ENCODE measurements at regions not wholly inside any gene's neighbourhood (a gene's known extent, or its start where the extent isn't known, plus 50 kb on each side); places are given as distances from the start of the nearest gene placed in this dataset.
"Not testable (repeated sequence)": the region's sequence is repeated elsewhere in the genome, so short reads cannot be mapped to it uniquely, and the experiment has no call there.

- Histone ChIP-seq H3K9ac (ENCODE audit: low read length) (no peak overlapping the region), H3K36me3 (ENCODE audit: control insufficient read depth, insufficient read depth, low read length) (no peaks in the 10 kb centered on the region), H3K27ac (ENCODE audit: low read depth, low read length) (no peak overlapping the region), H3K27me3 (ENCODE audit: control insufficient read depth, insufficient read depth, low read length) (no peaks in the 10 kb centered on the region), H3K4me3 (ENCODE audit: low read length) (no peak overlapping the region), H3K4me1 (ENCODE audit: control insufficient read depth, insufficient read depth, low read length) (no peaks in the 10 kb centered on the region)
Observed at GRCh38 chr5:166772770-166773169, 1518.7 kb upstream of the WWC1 start.

DNA sequence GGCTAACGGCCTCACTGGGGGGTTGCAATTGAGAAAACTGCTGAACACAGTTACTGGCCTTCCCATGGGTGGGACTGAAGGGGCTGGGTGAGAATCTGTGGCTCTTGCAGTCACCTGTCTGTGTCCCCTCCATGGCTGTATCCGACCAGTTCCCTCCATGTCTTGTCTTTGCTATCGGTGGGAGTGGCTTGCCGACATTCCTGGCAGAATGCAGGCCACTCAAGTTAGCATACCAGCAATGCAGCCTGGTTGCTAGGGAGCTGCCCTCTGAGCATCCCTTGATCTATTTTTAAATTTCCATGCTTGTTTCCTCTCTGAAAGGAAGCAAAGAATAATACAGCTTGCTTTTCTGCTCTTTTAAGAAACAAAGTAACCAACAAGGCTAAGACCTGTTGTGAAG, 1509.7 kb upstream of the WWC1 start:
- Histone ChIP-seq H3K27ac (ENCODE audit: low read depth, low read length) (no peak overlapping the region), H3K27me3 (ENCODE audit: control insufficient read depth, insufficient read depth, low read length) (no peaks in the 10 kb centered on the region), H3K4me3 (ENCODE audit: low read length) (no peak overlapping the region), H3K36me3 (ENCODE audit: control insufficient read depth, insufficient read depth, low read length) (no peaks in the 10 kb centered on the region), H3K4me1 (ENCODE audit: control insufficient read depth, insufficient read depth, low read length) (no peaks in the 10 kb centered on the region), H3K9ac (ENCODE audit: low read length) (no peak overlapping the region)

- H3K4me3 ChIP-seq (ENCODE audit: low read length): no peak overlapping the region
- H3K4me1 ChIP-seq (ENCODE audit: control insufficient read depth, insufficient read depth, low read length): no peaks in the 10 kb centered on the region
Observed at GRCh38 chr5:166784545-166785078, 1506.8 kb upstream of the WWC1 start.

GRCh38 chr5:166786178-166786577, 1505.3 kb upstream of the WWC1 start:
- no peaks in the 10 kb centered on the region for H3K27me3 ChIP-seq (ENCODE audit: control insufficient read depth, insufficient read depth, low read length)
- no peak overlapping the region for H3K9ac ChIP-seq (ENCODE audit: low read length)
- H3K27ac ChIP-seq (ENCODE audit: low read depth, low read length): no peak overlapping the region
- no peaks in the 10 kb centered on the region for H3K36me3 ChIP-seq (ENCODE audit: control insufficient read depth, insufficient read depth, low read length)
- no peaks in the 10 kb centered on the region for H3K4me1 ChIP-seq (ENCODE audit: control insufficient read depth, insufficient read depth, low read length)
- H3K4me3 ChIP-seq (ENCODE audit: low read length): no peak overlapping the region

More at GRCh38 chr5:166784545-166785078, 1506.8 kb upstream of the WWC1 start:
- H3K9ac ChIP-seq (ENCODE audit: low read length): no peak overlapping the region
- no peak overlapping the region for H3K27ac ChIP-seq (ENCODE audit: low read depth, low read length)
- no peaks in the 10 kb centered on the region for H3K27me3 ChIP-seq (ENCODE audit: control insufficient read depth, insufficient read depth, low read length)
- no peaks in the 10 kb centered on the region for H3K36me3 ChIP-seq (ENCODE audit: control insufficient read depth, insufficient read depth, low read length)

GRCh38 chr5:166786889-166787288, 1504.6 kb upstream of the WWC1 start:
- no peak overlapping the region for H3K9ac ChIP-seq (ENCODE audit: low read length)
- H3K4me3 ChIP-seq (ENCODE audit: low read length): no peak overlapping the region
- H3K4me1 ChIP-seq (ENCODE audit: control insufficient read depth, insufficient read depth, low read length): no peaks in the 10 kb centered on the region
- no peaks in the 10 kb centered on the region for H3K27me3 ChIP-seq (ENCODE audit: control insufficient read depth, insufficient read depth, low read length)
- H3K36me3 ChIP-seq (ENCODE audit: control insufficient read depth, insufficient read depth, low read length): no peaks in the 10 kb centered on the region
- no peak overlapping the region for H3K27ac ChIP-seq (ENCODE audit: low read depth, low read length)

- Histone ChIP-seq H3K36me3 (ENCODE audit: control insufficient read depth, insufficient read depth, low read length) (no peaks in the 10 kb centered on the region), H3K4me1 (ENCODE audit: control insufficient read depth, insufficient read depth, low read length) (no peaks in the 10 kb centered on the region), H3K27ac (ENCODE audit: low read depth, low read length) (no peak overlapping the region), H3K4me3 (ENCODE audit: low read length) (no peak overlapping the region), H3K9ac (ENCODE audit: low read length) (no peak overlapping the region), H3K27me3 (ENCODE audit: control insufficient read depth, insufficient read depth, low read length) (no peaks in the 10 kb centered on the region)
Observed at GRCh38 chr5:166788050-166788449, 1503.4 kb upstream of the WWC1 start.

GRCh38 chr5:166795756-166796155, 1495.7 kb upstream of the WWC1 start:
- H3K4me3 ChIP-seq (ENCODE audit: low read length): no peak overlapping the region
- H3K4me1 ChIP-seq (ENCODE audit: control insufficient read depth, insufficient read depth, low read length): no peaks in the 10 kb centered on the region
- H3K27me3 ChIP-seq (ENCODE audit: control insufficient read depth, insufficient read depth, low read length): no peaks in the 10 kb centered on the region
- no peak overlapping the region for H3K27ac ChIP-seq (ENCODE audit: low read depth, low read length)
- no peak overlapping the region for H3K9ac ChIP-seq (ENCODE audit: low read length)
- no peaks in the 10 kb centered on the region for H3K36me3 ChIP-seq (ENCODE audit: control insufficient read depth, insufficient read depth, low read length)

GRCh38 chr5:166803058-166803457, 1488.4 kb upstream of the WWC1 start:
- H3K9ac ChIP-seq (ENCODE audit: low read length): no peak overlapping the region

DNA sequence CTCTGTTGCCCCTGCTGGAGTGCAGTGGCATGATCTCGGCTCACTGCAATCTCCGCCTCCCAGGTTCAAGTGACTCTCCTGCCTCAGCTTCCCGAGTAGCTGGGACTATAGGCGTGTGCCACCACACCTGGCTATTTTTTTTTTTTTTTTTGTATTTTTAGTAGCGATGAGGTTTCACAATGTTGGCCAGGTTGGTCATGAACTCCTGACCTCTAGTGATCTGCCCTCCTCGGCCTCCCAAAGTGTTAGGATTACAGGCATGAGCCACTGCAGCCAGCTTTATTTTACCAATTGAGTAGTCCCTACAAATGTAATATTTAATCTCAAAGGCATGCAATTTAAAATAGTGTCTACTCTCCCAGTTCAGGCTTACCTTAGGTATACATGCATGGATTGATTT, 1487.2 kb upstream of the WWC1 start:
- H3K36me3 ChIP-seq (ENCODE audit: control insufficient read depth, insufficient read depth, low read length); H3K27ac ChIP-seq (ENCODE audit: low read depth, low read length); H3K9ac ChIP-seq (ENCODE audit: low read length); H3K27me3 ChIP-seq (ENCODE audit: control insufficient read depth, insufficient read depth, low read length); H3K4me1 ChIP-seq (ENCODE audit: control insufficient read depth, insufficient read depth, low read length); H3K4me3 ChIP-seq (ENCODE audit: low read length): not testable (repeated sequence)

More at GRCh38 chr5:166803058-166803457, 1488.4 kb upstream of the WWC1 start:
- H3K4me3 ChIP-seq (ENCODE audit: low read length): no peak overlapping the region
- no peak overlapping the region for H3K27ac ChIP-seq (ENCODE audit: low read depth, low read length)
- H3K4me1 ChIP-seq (ENCODE audit: control insufficient read depth, insufficient read depth, low read length): no peaks in the 10 kb centered on the region
- H3K27me3 ChIP-seq (ENCODE audit: control insufficient read depth, insufficient read depth, low read length): no peaks in the 10 kb centered on the region
- no peaks in the 10 kb centered on the region for H3K36me3 ChIP-seq (ENCODE audit: control insufficient read depth, insufficient read depth, low read length)

- not testable (repeated sequence) for H3K4me1 ChIP-seq (ENCODE audit: control insufficient read depth, insufficient read depth, low read length); H3K36me3 ChIP-seq (ENCODE audit: control insufficient read depth, insufficient read depth, low read length); H3K27ac ChIP-seq (ENCODE audit: low read depth, low read length); H3K9ac ChIP-seq (ENCODE audit: low read length); H3K4me3 ChIP-seq (ENCODE audit: low read length); H3K27me3 ChIP-seq (ENCODE audit: control insufficient read depth, insufficient read depth, low read length)
Observed at GRCh38 chr5:166804693-166805092, 1486.8 kb upstream of the WWC1 start.

GRCh38 chr5:166810093-166810658, 1481.3 kb upstream of the WWC1 start:
- not testable (repeated sequence) for H3K4me3 ChIP-seq (ENCODE audit: low read length); H3K27ac ChIP-seq (ENCODE audit: low read depth, low read length); H3K4me1 ChIP-seq (ENCODE audit: control insufficient read depth, insufficient read depth, low read length); H3K27me3 ChIP-seq (ENCODE audit: control insufficient read depth, insufficient read depth, low read length); H3K36me3 ChIP-seq (ENCODE audit: control insufficient read depth, insufficient read depth, low read length); H3K9ac ChIP-seq (ENCODE audit: low read length)

DNA sequence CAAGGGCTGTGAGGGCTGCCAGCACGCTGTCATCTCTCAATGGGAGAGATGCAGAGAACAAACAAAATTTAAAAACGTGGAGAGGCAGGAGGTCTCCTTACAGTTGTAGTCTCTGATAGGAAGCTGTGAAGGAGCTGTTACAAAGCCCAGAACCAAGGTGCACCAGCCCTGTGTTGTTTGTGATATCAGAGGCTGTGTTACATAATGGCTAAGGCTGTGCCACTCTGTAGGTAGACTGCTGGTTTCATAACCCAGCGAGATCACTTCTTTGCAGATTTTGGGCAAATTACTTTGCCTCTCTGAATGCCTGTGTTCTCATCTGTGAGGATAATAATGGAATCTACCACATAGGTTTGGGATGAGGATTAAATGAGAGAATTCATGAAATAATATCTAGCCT, 1480.7 kb upstream of the WWC1 start:
- Histone ChIP-seq H3K36me3 (ENCODE audit: control insufficient read depth, insufficient read depth, low read length) (no peaks in the 10 kb centered on the region), H3K4me1 (ENCODE audit: control insufficient read depth, insufficient read depth, low read length) (no peaks in the 10 kb centered on the region), H3K27ac (ENCODE audit: low read depth, low read length) (no peak overlapping the region), H3K9ac (ENCODE audit: low read length) (no peak overlapping the region), H3K27me3 (ENCODE audit: control insufficient read depth, insufficient read depth, low read length) (no peaks in the 10 kb centered on the region), H3K4me3 (ENCODE audit: low read length) (no peak overlapping the region)

- no peaks in the 10 kb centered on the region for H3K36me3 ChIP-seq (ENCODE audit: control insufficient read depth, insufficient read depth, low read length)
Observed at GRCh38 chr5:166823360-166823759, 1468.1 kb upstream of the WWC1 start.

More at GRCh38 chr5:166823360-166823759, 1468.1 kb upstream of the WWC1 start:
- Histone ChIP-seq H3K4me3 (ENCODE audit: low read length) (no peak overlapping the region), H3K9ac (ENCODE audit: low read length) (no peak overlapping the region), H3K27me3 (ENCODE audit: control insufficient read depth, insufficient read depth, low read length) (no peaks in the 10 kb centered on the region), H3K4me1 (ENCODE audit: control insufficient read depth, insufficient read depth, low read length) (no peaks in the 10 kb centered on the region), H3K27ac (ENCODE audit: low read depth, low read length) (no peak overlapping the region)

All from rectal smooth muscle tissue (tissue), 1 donor.